HG03442 (cell line): ENCODE measurements at regions not wholly inside any gene's neighbourhood (a gene's known extent, or its start where the extent isn't known, plus 50 kb on each side); places are given as distances from the start of the nearest gene placed in this dataset.

Experiments used
- ATAC-seq: cut with Tn5 transposase; IDR thresholded peaks from one replicate; pipeline ENCODE4 v1.9.1; 2021; ENCODE audit warnings: mild to moderate bottlenecking, moderate library complexity; ENCODE audit not compliant: unreplicated experiment

GRCh38 chr6:97790926-97791590 lies 508.0 kb upstream of the MMS22L start:
- ATAC-seq, result no peak

- no peak for ATAC-seq
Measured at GRCh38 chr6:97805596-97805995, 522.6 kb upstream of the MMS22L start.

- ATAC-seq, result no peak
Measured at GRCh38 chr6:97812940-97813339, 529.9 kb upstream of the MMS22L start.

DNA sequence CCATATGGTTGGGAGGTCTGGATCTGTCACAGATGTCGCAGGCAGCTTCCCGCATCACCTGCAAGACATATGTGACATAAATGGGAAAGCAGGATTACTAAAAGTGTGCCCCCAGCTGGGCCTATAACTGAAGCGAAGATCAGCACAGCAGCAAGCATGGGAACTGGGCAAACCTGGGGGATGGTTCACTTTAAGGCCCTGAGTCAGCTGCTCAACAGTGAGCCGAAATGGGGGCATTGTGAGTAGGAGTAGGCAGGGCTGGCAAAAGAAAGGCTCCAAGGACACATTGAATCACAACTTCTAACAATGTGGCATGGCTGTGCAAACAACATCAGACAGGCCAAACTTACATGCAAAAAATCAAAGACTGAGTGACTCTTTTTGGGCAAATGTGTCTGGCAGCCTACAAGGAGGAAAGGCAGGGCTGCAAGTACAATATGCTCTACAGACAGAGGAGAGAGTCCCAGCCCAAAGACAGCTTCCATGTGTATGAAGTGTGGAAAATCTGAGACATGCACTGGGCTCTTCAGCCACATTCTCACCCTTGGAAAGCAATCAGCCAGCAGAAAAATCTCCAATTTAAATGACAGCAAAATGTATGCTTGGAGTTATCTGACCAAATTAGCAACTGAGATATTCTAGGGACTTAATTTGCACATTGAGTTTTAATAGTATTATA lies 531.0 kb upstream of the MMS22L start:
- ATAC-seq, result no peak

DNA sequence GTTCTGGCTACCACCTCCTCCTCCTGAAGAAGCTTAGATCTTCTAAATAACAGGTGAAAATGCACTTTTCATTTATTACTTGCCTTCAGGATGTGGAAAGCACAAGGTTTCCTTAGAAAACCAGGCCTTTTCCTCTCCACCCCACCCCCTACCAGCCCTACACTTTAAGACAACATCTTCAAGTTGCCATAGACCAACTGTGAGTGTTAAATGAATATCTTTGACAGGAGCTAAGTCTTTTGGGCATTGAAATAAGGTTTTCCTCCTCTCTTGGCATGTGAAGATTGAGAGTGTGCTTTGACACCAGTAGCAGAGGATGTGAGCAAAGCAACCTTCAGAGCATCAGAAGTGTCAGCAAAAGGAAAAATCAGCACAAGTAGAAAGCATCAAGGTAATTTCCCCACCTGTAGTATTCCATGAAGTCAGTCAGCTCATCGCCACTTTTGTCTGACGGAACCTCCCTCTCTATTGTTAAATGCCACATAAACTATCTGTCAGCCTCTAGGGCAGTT lies 532.3 kb upstream of the MMS22L start:
- ATAC-seq, result no peak

- ATAC-seq, result no peak
Measured at GRCh38 chr6:97816526-97816925, 533.5 kb upstream of the MMS22L start.

- ATAC-seq, result no peak
Measured at GRCh38 chr6:97819710-97820109, 536.7 kb upstream of the MMS22L start.

GRCh38 chr6:97820400-97820799 lies 537.4 kb upstream of the MMS22L start:
- ATAC-seq, result no peak

- no peak for ATAC-seq
Measured at GRCh38 chr6:97822632-97823031, 539.6 kb upstream of the MMS22L start.

DNA sequence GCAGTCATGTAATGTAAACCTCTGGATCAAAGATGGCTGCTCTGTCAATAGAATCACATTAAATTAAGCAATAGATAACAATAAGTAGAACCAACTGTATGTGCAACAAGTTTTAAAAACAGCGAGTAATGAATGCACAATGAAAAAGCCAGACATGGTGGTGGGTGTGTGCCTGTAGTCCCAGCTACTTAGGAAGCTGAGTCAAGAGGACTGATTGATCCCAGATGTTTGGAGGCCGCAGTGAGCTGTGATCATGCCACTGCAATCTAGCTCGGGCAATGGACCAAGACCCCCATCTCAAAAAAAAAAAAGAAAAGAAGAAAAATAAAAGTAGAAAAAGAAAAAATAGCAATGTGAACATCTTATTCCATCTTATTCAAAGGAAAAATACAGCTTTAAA lies 558.7 kb upstream of the MMS22L start:
- ATAC-seq, result no peak

DNA sequence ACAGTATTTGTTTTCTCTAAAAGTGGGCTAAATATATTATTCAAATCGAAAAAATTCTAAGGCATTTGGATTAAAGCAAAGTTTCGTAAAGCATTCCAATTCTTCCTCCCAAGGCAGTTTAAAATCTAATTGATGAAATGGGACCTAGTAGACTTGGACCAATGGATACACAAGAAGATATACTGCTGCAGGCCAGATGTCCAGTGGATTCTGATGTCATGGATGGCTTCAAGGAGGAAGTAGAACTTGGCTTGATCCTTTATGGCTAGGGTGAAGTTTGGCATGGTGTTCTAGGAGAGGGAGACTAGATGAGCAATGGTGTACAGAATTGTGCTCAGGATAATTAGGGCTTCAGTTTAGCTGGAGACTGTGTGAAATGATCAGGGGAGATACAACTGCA lies 559.5 kb upstream of the MMS22L start:
- ATAC-seq, result no peak

DNA sequence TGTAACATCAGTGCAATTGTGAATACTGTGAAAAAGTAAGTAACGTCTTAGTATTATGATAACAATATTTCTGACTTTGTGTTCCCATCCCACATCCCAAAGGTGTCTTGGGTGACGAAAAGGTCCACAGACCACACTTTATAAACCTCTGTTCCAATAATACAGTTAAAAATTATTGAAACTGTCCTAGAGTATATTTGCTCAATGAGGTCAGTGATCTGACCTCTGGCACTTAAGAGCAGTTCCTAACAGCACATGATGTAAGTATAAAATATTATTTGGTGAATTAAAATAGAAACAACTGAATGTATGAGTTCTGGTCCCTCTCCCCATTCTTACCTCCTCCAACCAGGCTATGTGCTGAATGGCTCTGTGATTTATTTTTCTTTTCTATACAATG lies 566.4 kb upstream of the MMS22L start:
- no peak for ATAC-seq

- ATAC-seq, result no peak
Measured at GRCh38 chr6:97850458-97851212, 567.6 kb upstream of the MMS22L start.

GRCh38 chr6:97863697-97864096 lies 580.7 kb upstream of the MMS22L start:
- ATAC-seq, result no peak

GRCh38 chr6:97864366-97864765 lies 581.4 kb upstream of the MMS22L start:
- ATAC-seq, result no peak

DNA sequence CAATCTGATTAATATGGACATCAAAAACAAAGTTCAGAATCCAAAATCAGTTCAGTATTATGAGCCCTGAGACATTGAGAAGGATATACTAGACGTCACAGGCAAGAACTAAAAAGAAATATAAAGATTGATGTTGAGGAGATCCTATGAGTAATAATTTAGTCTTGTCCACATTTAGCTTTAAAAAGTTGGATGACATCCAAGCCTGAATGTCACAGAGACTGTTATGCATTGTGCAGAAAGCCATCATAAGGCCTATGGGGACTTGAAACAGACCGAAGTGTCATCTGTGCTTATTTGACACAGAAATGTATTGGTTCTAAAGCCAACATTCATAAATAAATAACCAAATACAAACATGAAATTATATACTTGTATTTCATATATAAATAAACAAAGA lies 581.8 kb upstream of the MMS22L start:
- ATAC-seq, result no peak

DNA sequence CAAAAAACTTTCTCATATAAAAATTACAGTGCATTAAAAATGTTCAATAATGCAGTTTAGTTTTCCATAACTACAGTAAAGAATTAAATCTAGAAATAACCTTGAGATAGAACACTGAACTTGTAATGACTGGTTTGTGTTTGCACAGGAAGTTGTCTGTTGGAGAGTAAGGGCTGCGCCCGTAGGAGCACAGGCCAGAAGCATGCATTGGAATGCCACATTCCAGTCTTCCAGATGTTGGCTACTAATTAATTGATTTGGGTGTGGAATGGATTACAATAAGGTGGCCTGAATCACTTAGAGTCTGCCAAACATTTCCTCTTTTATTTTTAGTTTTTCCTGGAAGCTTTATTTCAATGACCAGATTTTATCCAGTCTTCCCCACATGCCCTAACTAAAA lies 582.6 kb upstream of the MMS22L start:
- no peak for ATAC-seq

DNA sequence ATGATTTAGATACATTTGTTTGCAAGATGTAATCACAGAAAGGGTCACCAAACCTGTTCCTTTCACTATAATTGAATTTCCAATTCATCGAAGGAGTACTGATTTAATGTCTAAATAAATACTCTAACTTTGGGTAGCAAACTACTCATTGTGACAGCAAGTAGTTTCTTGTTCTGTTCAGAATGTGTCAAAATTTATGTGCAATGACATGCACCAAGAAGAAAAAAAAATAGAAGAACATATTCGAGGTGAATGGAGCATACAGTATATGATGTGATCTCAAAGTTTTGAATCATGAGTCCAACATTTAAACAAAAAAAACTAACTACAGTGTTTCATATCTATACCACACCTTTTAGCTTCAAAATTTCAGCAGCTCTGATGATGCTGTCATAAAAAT lies 583.6 kb upstream of the MMS22L start:
- ATAC-seq, result no peak

GRCh38 chr6:97867177-97867576 lies 584.2 kb upstream of the MMS22L start:
- no peak for ATAC-seq

DNA sequence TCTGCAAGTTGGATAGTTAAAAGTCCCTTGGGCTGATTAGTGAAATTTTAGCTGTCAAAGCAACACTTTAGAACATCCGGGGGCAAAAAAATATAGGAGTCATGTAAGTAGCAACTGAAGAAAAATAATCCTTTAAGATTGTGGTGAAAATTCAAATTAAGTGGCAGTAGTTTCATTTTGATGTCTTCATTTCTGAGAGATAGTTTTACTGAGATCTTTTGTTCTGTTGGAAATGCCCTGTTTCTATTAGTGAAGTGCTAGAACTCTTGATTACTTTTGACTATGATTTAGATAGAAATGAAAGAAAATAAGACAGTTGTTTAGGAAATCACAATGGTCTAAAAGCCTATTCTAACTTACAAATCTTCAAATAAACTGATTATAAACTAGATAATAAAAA lies 587.3 kb upstream of the MMS22L start:
- ATAC-seq, result no peak

DNA sequence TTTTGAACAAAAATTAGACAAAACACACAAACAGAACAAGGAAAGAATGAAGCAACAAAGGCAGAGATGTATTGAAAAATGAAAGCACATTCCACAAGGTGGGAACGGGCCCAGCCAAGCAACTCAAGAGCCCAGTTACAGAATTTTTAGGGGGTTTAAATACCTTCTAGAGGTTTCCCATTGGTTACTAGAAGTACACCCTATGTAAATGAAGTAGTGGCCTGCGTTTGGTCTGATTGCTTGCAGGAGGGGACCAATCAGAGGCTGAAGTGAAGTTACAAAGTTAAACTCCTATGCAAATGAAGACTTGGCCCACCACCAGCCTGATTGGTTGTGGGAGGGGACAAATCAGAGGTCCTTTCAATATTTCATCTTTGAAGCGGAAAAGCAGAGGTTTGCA lies 593.7 kb upstream of the MMS22L start:
- ATAC-seq, result no peak

DNA sequence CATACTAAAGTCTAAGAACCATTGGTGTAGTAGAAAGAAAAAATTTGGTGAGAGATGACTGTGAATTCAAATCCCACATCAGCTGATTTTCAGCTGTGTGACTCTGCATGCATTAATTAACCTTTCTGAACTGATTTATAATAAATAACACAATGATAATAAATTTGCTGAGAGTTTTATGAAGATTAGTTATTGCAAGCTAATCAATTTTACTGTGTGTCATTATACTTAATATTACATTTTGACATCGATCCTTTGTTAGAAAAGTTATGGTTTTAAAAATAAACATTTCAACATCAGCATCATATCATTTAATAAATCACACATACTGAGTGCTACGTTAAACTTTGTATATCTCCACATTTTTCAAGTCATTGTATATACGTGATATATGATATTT lies 599.7 kb upstream of the MMS22L start:
- no peak for ATAC-seq
